ENCODE measurements at regions not wholly inside any gene's neighbourhood (a gene's known extent, or its start where the extent isn't known, plus 50 kb on each side); places are given as distances from the start of the nearest gene placed in this dataset.

DNA sequence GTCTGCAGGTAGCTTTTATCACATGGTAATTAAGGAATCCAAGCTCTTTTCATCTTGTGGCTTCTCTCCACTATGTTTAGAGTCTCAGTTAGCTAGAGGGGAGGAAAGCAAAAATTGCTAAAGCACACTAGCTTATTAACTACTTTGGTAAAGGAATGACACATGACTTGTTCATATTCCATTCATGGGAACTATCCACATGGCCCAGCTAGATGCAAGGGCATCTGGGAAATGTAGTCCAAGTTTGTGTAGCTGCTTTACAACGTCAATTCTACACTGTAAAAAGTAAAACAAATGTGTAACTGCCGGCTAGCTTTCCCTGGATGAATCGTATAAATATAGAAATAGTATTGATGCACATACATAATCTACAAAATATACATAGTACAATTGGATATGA, 244.5 kb upstream of the LRFN5 start:
- TF ChIP-seq, protein P1, sequence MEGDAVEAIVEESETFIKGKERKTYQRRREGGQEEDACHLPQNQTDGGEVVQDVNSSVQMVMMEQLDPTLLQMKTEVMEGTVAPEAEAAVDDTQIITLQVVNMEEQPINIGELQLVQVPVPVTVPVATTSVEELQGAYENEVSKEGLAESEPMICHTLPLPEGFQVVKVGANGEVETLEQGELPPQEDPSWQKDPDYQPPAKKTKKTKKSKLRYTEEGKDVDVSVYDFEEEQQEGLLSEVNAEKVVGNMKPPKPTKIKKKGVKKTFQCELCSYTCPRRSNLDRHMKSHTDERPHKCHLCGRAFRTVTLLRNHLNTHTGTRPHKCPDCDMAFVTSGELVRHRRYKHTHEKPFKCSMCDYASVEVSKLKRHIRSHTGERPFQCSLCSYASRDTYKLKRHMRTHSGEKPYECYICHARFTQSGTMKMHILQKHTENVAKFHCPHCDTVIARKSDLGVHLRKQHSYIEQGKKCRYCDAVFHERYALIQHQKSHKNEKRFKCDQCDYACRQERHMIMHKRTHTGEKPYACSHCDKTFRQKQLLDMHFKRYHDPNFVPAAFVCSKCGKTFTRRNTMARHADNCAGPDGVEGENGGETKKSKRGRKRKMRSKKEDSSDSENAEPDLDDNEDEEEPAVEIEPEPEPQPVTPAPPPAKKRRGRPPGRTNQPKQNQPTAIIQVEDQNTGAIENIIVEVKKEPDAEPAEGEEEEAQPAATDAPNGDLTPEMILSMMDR (IDR thresholded peaks at IDR 0.05; ENCODE audit: low read depth, low read length), result no peak
- H3K4me3 ChIP-seq (replicated peaks in 1 of 2; ENCODE audit: low read depth in 2 of 2, low read length in 2 of 2), result no peak overlapping the region
- peak in 1 of 2 donors; percentile 1 for DNase-seq (ENCODE audit: low read depth in 2 of 2)

DNA sequence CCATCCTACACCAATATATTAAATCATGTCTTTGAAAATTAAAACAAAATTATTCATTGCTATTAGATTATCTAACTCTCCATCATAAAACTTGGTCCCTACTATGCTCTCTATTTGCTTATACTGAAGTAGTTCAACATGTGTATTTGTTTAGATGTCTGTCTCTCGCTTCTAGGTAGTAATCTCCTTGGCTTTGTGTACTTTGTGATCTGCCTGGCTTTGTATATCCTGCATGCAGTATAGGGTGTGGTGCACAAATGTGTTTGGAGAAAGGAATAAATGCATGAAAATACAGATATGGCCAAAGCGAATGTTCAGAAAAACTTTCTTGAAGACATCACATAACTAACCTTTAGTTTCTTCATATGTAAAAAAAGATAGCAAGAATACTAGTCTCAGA, 246.6 kb upstream of the LRFN5 start:
- TF ChIP-seq, protein P1 (IDR thresholded peaks at IDR 0.05; ENCODE audit: low read depth, low read length), result no peak
- H3K4me3 ChIP-seq (replicated peaks in 1 of 2; ENCODE audit: low read depth in 2 of 2, low read length in 2 of 2), result no peak overlapping the region
- no peak for DNase-seq (ENCODE audit: low read depth in 2 of 2)

DNA sequence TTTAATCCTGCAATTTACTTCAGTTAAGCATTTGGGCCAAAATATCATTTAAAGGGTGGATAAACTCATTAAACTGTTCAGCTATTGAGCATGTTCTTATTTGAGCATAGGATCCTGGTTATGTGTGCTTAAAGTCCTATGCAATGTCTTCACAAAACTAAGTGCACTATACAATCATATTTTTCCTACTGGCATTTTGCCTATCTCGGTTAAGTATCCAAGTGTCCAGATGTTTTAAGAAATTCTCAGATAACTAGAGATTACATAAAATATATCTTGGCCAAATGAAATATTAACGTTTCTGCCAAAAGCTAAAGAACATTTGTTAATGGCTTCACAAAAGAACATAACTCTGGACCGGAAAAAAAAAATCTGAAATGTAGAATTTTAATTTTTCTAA, 250.8 kb upstream of the LRFN5 start:
- TF ChIP-seq, protein P1 (IDR thresholded peaks at IDR 0.05; ENCODE audit: low read depth, low read length), result no peak
- no peak for DNase-seq (ENCODE audit: low read depth in 2 of 2)
- H3K4me3 ChIP-seq (replicated peaks in 1 of 2; ENCODE audit: low read depth in 2 of 2, low read length in 2 of 2), result no peak overlapping the region

DNA sequence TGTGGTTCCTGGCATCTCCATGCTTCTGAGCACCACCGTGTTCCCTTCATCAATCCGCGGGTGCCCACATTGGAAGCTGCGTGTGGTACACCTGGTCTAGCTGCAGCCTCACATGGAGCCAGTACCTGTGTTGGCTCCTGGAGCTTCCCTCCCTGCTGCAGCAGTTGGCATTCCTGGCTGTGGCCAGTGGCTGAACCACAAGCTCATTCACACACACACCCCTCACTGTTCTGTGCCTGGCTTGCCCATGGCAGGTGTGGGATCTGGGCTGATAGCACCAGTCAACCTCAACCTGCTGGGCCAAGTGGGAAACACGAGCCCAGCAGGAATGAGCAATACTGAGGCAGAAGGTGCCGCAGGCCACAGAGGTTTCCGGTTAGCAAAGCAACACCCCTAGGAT, 256.2 kb upstream of the LRFN5 start:
- no peak overlapping the region for H3K4me3 ChIP-seq (replicated peaks in 1 of 2; ENCODE audit: low read depth in 2 of 2, low read length in 2 of 2)
- TF ChIP-seq, protein P1 (IDR thresholded peaks at IDR 0.05; ENCODE audit: low read depth, low read length), result no peak
- DNase-seq (ENCODE audit: low read depth in 2 of 2), result no peak

DNA sequence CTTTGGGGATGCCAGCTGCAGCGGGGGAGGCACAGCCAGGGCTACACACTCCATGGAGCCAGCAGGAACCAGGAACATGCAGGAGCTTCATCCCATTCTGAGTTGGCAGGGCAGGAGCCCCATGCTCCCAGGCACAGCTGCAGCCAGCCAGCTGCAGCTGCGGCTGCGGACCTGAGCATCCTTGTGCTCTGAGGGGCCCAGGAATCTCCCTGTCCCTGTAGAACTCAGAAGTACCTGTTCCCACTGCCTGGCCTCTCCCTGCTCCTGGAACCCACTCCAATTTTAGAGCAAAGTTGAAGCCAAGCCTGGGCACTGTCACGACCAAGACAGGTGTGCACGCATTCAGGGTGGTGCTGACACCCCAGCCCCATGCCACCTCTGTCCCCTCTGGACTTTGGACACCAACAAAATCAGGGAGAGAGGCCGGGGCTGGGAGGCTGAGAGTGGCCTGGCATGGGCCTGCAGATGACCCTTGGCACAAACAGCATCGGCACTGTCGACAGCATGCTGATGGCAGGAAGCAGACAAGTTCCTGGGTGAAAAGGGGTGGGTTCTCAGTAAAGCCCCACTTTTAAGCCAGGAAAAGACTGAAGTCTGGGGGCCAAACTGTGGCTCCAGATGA, 257.3 kb upstream of the LRFN5 start:
- H3K4me3 ChIP-seq (replicated peaks in 1 of 2; ENCODE audit: low read depth in 2 of 2, low read length in 2 of 2), result no peak overlapping the region
- no peak for DNase-seq (ENCODE audit: low read depth in 2 of 2)
- TF ChIP-seq, protein P1 (IDR thresholded peaks at IDR 0.05; ENCODE audit: low read depth, low read length), result no peak

DNA sequence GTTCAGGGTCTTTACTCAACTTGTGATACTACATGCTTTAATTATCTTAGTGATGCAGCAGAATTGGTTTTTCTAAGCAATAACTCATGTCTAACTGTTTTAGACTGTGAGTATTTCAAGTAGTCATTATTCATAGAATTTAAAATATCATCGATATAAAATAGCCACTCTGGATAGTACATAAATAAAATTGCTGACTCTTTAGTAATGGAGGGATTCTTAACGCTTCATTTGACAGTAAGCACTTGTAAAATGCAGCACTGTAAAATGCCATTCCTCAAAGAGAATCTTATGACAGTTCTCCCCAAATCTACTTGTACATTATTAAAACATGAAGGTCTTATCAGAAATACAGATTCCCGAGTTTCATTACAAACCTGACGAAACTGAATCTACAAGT, 262.8 kb upstream of the LRFN5 start:
- TF ChIP-seq, protein P1 (IDR thresholded peaks at IDR 0.05; ENCODE audit: low read depth, low read length), result no peak
- no peak for DNase-seq (ENCODE audit: low read depth in 2 of 2)
- H3K4me3 ChIP-seq (replicated peaks in 1 of 2; ENCODE audit: low read depth in 2 of 2, low read length in 2 of 2), result no peak overlapping the region

DNA sequence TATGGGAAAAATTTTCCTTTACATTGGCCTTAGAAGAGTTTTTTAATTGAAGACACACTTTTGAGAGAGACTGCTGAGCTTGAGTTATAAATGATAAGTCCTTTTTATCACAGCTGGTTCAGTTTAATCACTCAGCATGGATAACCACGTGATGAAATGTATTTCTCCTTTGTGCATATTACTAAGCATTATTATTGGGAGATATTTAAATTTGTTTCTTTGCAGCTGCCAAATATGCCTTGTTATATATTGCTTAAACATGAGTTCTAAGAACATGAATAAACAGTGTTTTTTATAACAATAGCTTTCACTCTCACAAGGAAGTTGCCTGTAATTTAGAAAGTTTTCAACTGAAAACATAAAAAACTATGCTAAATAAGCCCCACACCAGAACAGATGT, 293.5 kb upstream of the LRFN5 start:
- TF ChIP-seq, protein P1 (IDR thresholded peaks at IDR 0.05; ENCODE audit: low read depth, low read length), result no peak
- no peak for DNase-seq (ENCODE audit: low read depth in 2 of 2)
- no peak overlapping the region for H3K4me3 ChIP-seq (replicated peaks in 1 of 2; ENCODE audit: low read depth in 2 of 2, low read length in 2 of 2)

All from cardiac fibroblast (primary cell).